ENCODE measurements at regions not wholly inside any gene's neighbourhood (a gene's known extent, or its start where the extent isn't known, plus 50 kb on each side); places are given as distances from the start of the nearest gene placed in this dataset.

DNA sequence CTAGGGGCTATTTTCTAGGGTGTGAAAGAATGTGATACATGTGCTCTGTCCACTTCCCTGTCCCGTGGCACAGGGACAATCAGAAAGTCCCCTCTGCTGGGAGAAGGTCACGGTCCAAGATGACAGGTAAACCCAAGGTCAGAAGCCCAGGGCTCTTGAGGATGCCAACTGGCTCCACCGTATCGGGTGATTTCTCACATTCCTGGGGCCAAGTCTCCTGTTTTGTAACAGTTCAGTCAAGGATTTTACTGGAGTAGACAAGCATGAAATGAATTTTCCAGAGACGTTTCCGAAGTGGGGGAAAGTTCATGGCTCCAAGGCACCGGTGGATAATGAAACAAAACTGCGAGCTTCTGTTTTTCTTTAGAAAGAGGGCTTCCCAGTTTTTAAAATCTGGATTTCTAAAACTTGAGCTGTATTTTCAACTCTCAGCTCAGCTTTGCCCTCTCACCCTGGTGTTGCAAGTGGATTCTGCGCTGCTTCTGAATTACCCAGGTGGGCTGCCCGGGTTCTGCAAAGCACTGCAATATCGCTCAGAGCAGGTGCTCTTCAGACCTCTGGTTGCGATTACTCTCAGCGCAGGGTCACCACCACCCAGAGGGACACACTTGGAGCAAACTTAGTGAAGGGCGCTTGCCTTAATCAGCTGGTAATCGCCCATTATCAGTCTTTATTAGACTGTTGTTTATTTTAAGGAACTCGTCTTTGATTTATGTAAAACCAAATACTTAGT, 64.4 kb upstream of the TMEM170B start:
- BruUV-seq (replicated peaks), result no TSS peak
- Histone ChIP-seq H3K79me2 (ENCODE audit: insufficient read depth, low read length) (no peaks in the 10 kb centered on the region), H3K27me3 (ENCODE audit: control insufficient read depth in 1 of 2, insufficient read depth in 2 of 2, low read length in 2 of 2) (no peaks in the 10 kb centered on the region), H3K9ac (ENCODE audit: insufficient read depth, low read depth, low read length) (no peak overlapping the region), H3K4me1 (ENCODE audit: insufficient read depth, low read length) (0 out of 2 replicates have a peak, but pooled peaks cover 9% of the 10 kb centered on the region), H3K36me3 (replicated peaks in 1 of 2; ENCODE audit: control insufficient read depth in 1 of 2, insufficient read depth in 2 of 2, low read length in 2 of 2) (no peaks in the 10 kb centered on the region), H2AFZ (ENCODE audit: low read length) (no peak overlapping the region), H3K4me2 (ENCODE audit: low read depth, low read length) (peak overlapping the region; percentile 25; the same call in 1 of the 2 replicates), H3K4me3 (replicated peaks in 1 of 3; ENCODE audit: insufficient read depth in 1 of 3, low read depth in 2 of 3, low read length in 3 of 3) (no peak overlapping the region), H3K9me3 (ENCODE audit: low read length) (no peaks in the 10 kb centered on the region), H3K27ac (ENCODE audit: extremely low read length, insufficient read depth, low read length) (no peak overlapping the region), H4K20me1 (ENCODE audit: insufficient read depth, low read length) (no peaks in the 10 kb centered on the region)
- TF ChIP-seq ZNF337 (CRISPR knock-in tag; IDR thresholded peaks at IDR 0.05; ENCODE audit: borderline replicate concordance, low read depth) (no peak), NCOA2 (CRISPR knock-in tag; IDR thresholded peaks at IDR 0.05) (no peak), AKAP8 (CRISPR knock-in tag; IDR thresholded peaks at IDR 0.05) (no peak)
- ATAC-seq (no peak), DNase-seq (ENCODE audit: low spot score) (no peak), FAIRE-seq (no peak)
- CTCF ChIA-PET (ENCODE audit: low intra/inter-chr PET ratio, low total read pairs), result no interaction called here
- in situ Hi-C loops (cut with HindIII; ENCODE audit: extremely low pct_ligation_motif_present, low pct_unique_long_range_greater_than_20kb), result no loop called here
- WGBS (ENCODE audit: low lambda C conversion rate), result 85% methylated on average over 16 of the region's 16 CpGs
- intact Hi-C loops (cut with micrococcal nuclease; ENCODE audit: unreplicated experiment), result no loop called here
- POLR2A ChIA-PET, result no interaction called here

DNA sequence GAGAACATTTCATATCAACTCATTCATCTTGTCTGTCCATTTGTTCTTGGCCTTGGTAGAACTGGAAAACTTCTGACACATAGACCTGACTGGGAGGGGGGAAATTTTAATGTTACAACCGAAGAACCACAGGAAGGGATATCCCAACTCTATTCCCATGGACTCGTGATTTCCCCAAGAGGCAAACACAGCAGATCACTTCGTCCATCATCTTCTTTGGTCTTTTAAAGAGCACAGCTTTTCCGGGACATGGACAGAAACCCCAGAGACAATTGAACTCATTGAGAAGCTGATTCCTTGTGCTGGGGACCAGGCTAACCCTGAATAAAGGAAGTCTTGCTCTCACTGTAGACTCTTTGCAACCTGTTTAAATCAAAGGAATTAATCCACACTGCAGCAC, 66.3 kb upstream of the TMEM170B start:
- FAIRE-seq, result no peak
- intact Hi-C loops (cut with micrococcal nuclease; ENCODE audit: unreplicated experiment) (no loop called here), in situ Hi-C loops (cut with HindIII; ENCODE audit: extremely low pct_ligation_motif_present, low pct_unique_long_range_greater_than_20kb) (no loop called here)
- POLR2A ChIA-PET, result no interaction called here
- Histone ChIP-seq H3K9ac (ENCODE audit: insufficient read depth, low read depth, low read length) (no peak overlapping the region), H3K79me2 (ENCODE audit: insufficient read depth, low read length) (no peaks in the 10 kb centered on the region), H4K20me1 (ENCODE audit: insufficient read depth, low read length) (no peaks in the 10 kb centered on the region), H3K9me3 (ENCODE audit: low read length) (no peaks in the 10 kb centered on the region), H2AFZ (ENCODE audit: low read length) (no peak overlapping the region), H3K27me3 (ENCODE audit: control insufficient read depth in 1 of 2, insufficient read depth in 2 of 2, low read length in 2 of 2) (no peaks in the 10 kb centered on the region), H3K4me1 (ENCODE audit: insufficient read depth, low read length) (peaks cover 15% of the 10 kb centered on the region; the same call in 1 of the 2 replicates), H3K4me3 (replicated peaks in 1 of 3; ENCODE audit: insufficient read depth in 1 of 3, low read depth in 2 of 3, low read length in 3 of 3) (no peak overlapping the region), H3K27ac (ENCODE audit: extremely low read length, insufficient read depth, low read length) (no peak overlapping the region), H3K4me2 (ENCODE audit: low read depth, low read length) (no peak overlapping the region), H3K36me3 (replicated peaks in 1 of 2; ENCODE audit: control insufficient read depth in 1 of 2, insufficient read depth in 2 of 2, low read length in 2 of 2) (no peaks in the 10 kb centered on the region)
- 95% methylated on average over 4 of the region's 4 CpGs for WGBS (ENCODE audit: low lambda C conversion rate)
- ATAC-seq, result no peak
- no peak for DNase-seq (ENCODE audit: low spot score)
- CTCF ChIA-PET (ENCODE audit: low intra/inter-chr PET ratio, low total read pairs), result no interaction called here
- BruUV-seq (replicated peaks), result no TSS peak
- TF ChIP-seq, protein P1, sequence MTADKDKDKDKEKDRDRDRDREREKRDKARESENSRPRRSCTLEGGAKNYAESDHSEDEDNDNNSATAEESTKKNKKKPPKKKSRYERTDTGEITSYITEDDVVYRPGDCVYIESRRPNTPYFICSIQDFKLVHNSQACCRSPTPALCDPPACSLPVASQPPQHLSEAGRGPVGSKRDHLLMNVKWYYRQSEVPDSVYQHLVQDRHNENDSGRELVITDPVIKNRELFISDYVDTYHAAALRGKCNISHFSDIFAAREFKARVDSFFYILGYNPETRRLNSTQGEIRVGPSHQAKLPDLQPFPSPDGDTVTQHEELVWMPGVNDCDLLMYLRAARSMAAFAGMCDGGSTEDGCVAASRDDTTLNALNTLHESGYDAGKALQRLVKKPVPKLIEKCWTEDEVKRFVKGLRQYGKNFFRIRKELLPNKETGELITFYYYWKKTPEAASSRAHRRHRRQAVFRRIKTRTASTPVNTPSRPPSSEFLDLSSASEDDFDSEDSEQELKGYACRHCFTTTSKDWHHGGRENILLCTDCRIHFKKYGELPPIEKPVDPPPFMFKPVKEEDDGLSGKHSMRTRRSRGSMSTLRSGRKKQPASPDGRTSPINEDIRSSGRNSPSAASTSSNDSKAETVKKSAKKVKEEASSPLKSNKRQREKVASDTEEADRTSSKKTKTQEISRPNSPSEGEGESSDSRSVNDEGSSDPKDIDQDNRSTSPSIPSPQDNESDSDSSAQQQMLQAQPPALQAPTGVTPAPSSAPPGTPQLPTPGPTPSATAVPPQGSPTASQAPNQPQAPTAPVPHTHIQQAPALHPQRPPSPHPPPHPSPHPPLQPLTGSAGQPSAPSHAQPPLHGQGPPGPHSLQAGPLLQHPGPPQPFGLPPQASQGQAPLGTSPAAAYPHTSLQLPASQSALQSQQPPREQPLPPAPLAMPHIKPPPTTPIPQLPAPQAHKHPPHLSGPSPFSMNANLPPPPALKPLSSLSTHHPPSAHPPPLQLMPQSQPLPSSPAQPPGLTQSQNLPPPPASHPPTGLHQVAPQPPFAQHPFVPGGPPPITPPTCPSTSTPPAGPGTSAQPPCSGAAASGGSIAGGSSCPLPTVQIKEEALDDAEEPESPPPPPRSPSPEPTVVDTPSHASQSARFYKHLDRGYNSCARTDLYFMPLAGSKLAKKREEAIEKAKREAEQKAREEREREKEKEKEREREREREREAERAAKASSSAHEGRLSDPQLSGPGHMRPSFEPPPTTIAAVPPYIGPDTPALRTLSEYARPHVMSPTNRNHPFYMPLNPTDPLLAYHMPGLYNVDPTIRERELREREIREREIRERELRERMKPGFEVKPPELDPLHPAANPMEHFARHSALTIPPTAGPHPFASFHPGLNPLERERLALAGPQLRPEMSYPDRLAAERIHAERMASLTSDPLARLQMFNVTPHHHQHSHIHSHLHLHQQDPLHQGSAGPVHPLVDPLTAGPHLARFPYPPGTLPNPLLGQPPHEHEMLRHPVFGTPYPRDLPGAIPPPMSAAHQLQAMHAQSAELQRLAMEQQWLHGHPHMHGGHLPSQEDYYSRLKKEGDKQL (CRISPR knock-in tag; IDR thresholded peaks at IDR 0.05; ENCODE audit: low read depth), result no peak
- TF ChIP-seq ZNF691 (CRISPR knock-in tag; IDR thresholded peaks at IDR 0.05; ENCODE audit: borderline replicate concordance, low read depth) (no peak), HOXA7 (CRISPR knock-in tag; IDR thresholded peaks at IDR 0.05) (no peak)

Data from HepG2 (cell line).